Stomach (tissue), 4 donors: ENCODE measurements at regions not wholly inside any gene's neighbourhood (a gene's known extent, or its start where the extent isn't known, plus 50 kb on each side); places are given as distances from the start of the nearest gene placed in this dataset.

ENCODE experiments used
- CTCF ChIP-seq, 7 experiments: fragments of 450-650 bp in 4 of 7; fragments of 200-600 bp in 3 of 7; sonication (generic) in 3 of 7; IDR thresholded peaks; one replicate each; pipeline ENCODE4 v1.5.1; 2016 to 2019; ENCODE audit warnings: antibody characterized with exemption in 7 of 7, control low read depth in 2 of 7, mild to moderate bottlenecking in 1 of 7
- POLR2A ChIP-seq, 4 donors: fragments of 450-650 bp; IDR thresholded peaks; one replicate each; pipeline ENCODE4 v1.6.1; 2016; ENCODE audit warnings: antibody characterized with exemption in 4 of 4, control low read depth in 2 of 4, mild to moderate bottlenecking in 1 of 4, moderate library complexity in 1 of 4

DNA sequence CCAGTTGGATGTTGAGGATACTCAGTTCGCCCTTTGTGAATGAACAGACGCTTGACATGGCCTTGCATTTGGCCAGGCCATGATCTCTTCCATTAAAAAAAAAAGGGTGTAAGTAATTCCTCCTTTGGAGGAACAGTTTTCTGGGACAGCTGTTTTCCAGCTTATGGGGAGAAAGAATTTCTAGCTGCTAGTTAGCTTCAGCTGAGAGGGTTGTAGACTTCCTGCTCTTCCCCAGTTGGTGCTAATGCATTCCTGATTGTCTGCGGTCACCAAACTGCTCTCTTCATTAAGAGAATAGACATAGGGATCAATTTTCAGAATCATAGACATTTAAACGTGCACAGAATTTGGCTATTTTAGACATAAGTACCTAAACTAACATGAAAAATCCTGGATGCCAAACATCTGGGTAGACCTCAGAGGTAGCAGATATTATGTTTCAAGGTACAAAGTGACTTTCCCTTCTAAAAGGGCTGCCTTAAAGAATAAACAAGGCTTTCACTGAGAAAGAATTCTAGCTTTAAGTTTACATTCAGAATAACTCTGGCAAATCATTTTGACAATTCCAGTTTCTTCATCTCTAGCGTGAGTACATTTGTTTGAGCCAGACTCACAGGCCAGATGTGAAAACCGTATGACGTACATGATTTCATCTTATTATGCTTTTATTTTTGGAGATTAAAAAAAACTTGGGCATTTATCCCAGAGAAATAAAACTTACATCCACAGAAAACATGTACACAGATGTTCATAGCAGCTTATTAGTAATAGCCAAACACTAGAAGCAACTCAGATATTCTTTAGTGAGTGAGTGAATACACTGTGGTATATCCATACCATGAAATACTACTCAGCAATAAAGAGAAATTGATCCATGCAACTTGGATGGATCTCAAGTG, 71.2 kb downstream of the MAIP1 start:
- TF ChIP-seq CTCF (IDR thresholded peaks at IDR 0.05) (no peak), POLR2A (IDR thresholded peaks at IDR 0.05) (no peak)
